ENCODE measurements at regions not wholly inside any gene's neighbourhood (a gene's known extent, or its start where the extent isn't known, plus 50 kb on each side); places are given as distances from the start of the nearest gene placed in this dataset.
"Not testable (repeated sequence)": the region's sequence is repeated elsewhere in the genome, so short reads cannot be mapped to it uniquely, and the experiment has no call there.

- no peak for DNase-seq
Measured at GRCh38 chr2:105526000-105526925, 127.4 kb upstream of the FHL2 start.

GRCh38 chr2:105525201-105525600 lies 126.3 kb upstream of the FHL2 start:
- DNase-seq = no peak

- no peak for DNase-seq
Measured at GRCh38 chr2:105522645-105523044, 123.8 kb upstream of the FHL2 start.

GRCh38 chr2:105521616-105522015 lies 122.8 kb upstream of the FHL2 start:
- DNase-seq = no peak

GRCh38 chr2:105521176-105521575 lies 122.3 kb upstream of the FHL2 start:
- DNase-seq = no peak

GRCh38 chr2:105519516-105519915 lies 120.7 kb upstream of the FHL2 start:
- DNase-seq = no peak

- no peak for DNase-seq
Measured at GRCh38 chr2:105518897-105519296, 120.0 kb upstream of the FHL2 start.

GRCh38 chr2:105517814-105518705 lies 119.2 kb upstream of the FHL2 start:
- DNase-seq = no peak

GRCh38 chr2:105515581-105516415 lies 116.9 kb upstream of the FHL2 start:
- no peak for DNase-seq

- no peak for DNase-seq
Measured at GRCh38 chr2:105514576-105514975, 115.7 kb upstream of the FHL2 start.

GRCh38 chr2:105510761-105511528 lies 112.1 kb upstream of the FHL2 start:
- DNase-seq = no peak

- DNase-seq = no peak
Measured at GRCh38 chr2:105509269-105510086, 110.6 kb upstream of the FHL2 start.

- DNase-seq = not testable (repeated sequence)
Measured at GRCh38 chr2:105506860-105507259, 108.0 kb upstream of the FHL2 start.

GRCh38 chr2:105504459-105504858 lies 105.6 kb upstream of the FHL2 start:
- DNase-seq = no peak

- DNase-seq = no peak
Measured at GRCh38 chr2:105502625-105503334, 103.9 kb upstream of the FHL2 start.

- no peak for DNase-seq
Measured at GRCh38 chr2:105498281-105498846, 99.5 kb upstream of the FHL2 start.

GRCh38 chr2:105497094-105497493 lies 98.2 kb upstream of the FHL2 start:
- no peak for DNase-seq

GRCh38 chr2:105496271-105496670 lies 97.4 kb upstream of the FHL2 start:
- peak; percentile 56 for DNase-seq

- no peak for DNase-seq
Measured at GRCh38 chr2:105494683-105495425, 96.0 kb upstream of the FHL2 start.
